MM.1S (cell line): ENCODE measurements at regions not wholly inside any gene's neighbourhood (a gene's known extent, or its start where the extent isn't known, plus 50 kb on each side); places are given as distances from the start of the nearest gene placed in this dataset.

Source experiments
- DNase-seq: peaks from one replicate; pipeline ENCODE4 v3.0.0-alpha.2; 2015
- H2AFZ ChIP-seq: fragments of 300-600 bp; sonication (generic); 2 replicates; pipeline ENCODE4 v1.6.0; 2016; ENCODE audit warnings: antibody characterized with exemption, low read length
- H3F3A ChIP-seq: fragments of 300-600 bp; sonication (generic); 2 replicates; pipeline ENCODE4 v1.6.1; 2016; ENCODE audit warnings: mild to moderate bottlenecking, antibody characterized with exemption, low read length, moderate library complexity, mixed read lengths; ENCODE audit not compliant: insufficient read depth
- H3K27ac ChIP-seq: fragments of 300-600 bp; sonication (generic); 2 replicates; pipeline ENCODE4 v1.5.1; 2016; ENCODE audit warnings: mild to moderate bottlenecking, low read length
- H3K27me3 ChIP-seq: fragments of 300-600 bp; sonication (generic); replicated peaks from 2 replicates; pipeline ENCODE4 v1.6.0; 2016; ENCODE audit warnings: low read length; ENCODE audit not compliant: insufficient read depth
- H3K36me3 ChIP-seq: fragments of 300-600 bp; sonication (generic); replicated peaks from 2 replicates; pipeline ENCODE4 v1.6.1; 2016; ENCODE audit warnings: mild to moderate bottlenecking, low read length, mixed read lengths; ENCODE audit not compliant: insufficient read depth
- H3K4me1 ChIP-seq: fragments of 300-600 bp; sonication (generic); 2 replicates; pipeline ENCODE4 v1.6.1; 2016; ENCODE audit warnings: low read length, mixed read lengths
- H3K4me2 ChIP-seq: fragments of 300-600 bp; sonication (generic); 2 replicates; pipeline ENCODE4 v1.6.0; 2016; ENCODE audit warnings: low read depth, low read length
- H3K4me3 ChIP-seq: fragments of 300-600 bp; sonication (generic); 2 replicates; pipeline ENCODE4 v1.5.1; 2016; ENCODE audit warnings: low read length, mixed read lengths
- H3K79me2 ChIP-seq: fragments of 300-600 bp; sonication (generic); 2 replicates; pipeline ENCODE4 v1.6.1; 2016; ENCODE audit warnings: mixed run types, low read length, mixed read lengths
- H3K9ac ChIP-seq: fragments of 300-600 bp; sonication (generic); 2 replicates; pipeline ENCODE4 v1.6.1; 2016; ENCODE audit warnings: low read length, mixed read lengths
- H3K9me2 ChIP-seq: fragments of 300-600 bp; sonication (generic); replicated peaks from 2 replicates; pipeline ENCODE4 v1.6.1; 2016; ENCODE audit warnings: mild to moderate bottlenecking, low read length, mixed read lengths; ENCODE audit not compliant: insufficient read depth
- H3K9me3 ChIP-seq: fragments of 300-600 bp; sonication (generic); replicated peaks from 2 replicates; pipeline ENCODE4 v1.6.1; 2016; ENCODE audit warnings: mild to moderate bottlenecking, low read length, mixed read lengths; ENCODE audit not compliant: insufficient read depth
- H4K20me1 ChIP-seq: fragments of 300-600 bp; sonication (generic); 2 replicates; pipeline ENCODE4 v1.6.1; 2016; ENCODE audit warnings: mild to moderate bottlenecking, low read length, moderate library complexity, mixed read lengths; ENCODE audit not compliant: insufficient read depth
- CTCF ChIP-seq: fragments of 300-600 bp; sonication (generic); IDR thresholded peaks from 2 replicates; pipeline ENCODE4 v1.5.1; 2016; ENCODE audit warnings: antibody characterized with exemption, low read length, mixed read lengths
- EZH2 ChIP-seq: fragments of 300-600 bp; sonication (generic); optimal IDR thresholded peaks from 2 replicates; pipeline ENCODE3; 2017; ENCODE audit warnings: low read depth, mild to moderate bottlenecking, antibody characterized with exemption, low read length, mixed read lengths
- EZH2phosphoT487 ChIP-seq: fragments of 300-600 bp; sonication (generic); IDR thresholded peaks from 2 replicates; pipeline ENCODE4 v1.6.1; 2018; ENCODE audit warnings: antibody characterized with exemption, low read length

GRCh38 chr15:58249646-58250312 is 111.6 kb downstream of the AQP9 start:
- Histone ChIP-seq H3K79me2 (no peaks in the 10 kb centered on the region), H3K9me3 (no peaks in the 10 kb centered on the region), H3K27me3 (no peaks in the 10 kb centered on the region), H2AFZ (no peak overlapping the region), H3F3A (no peaks in the 10 kb centered on the region), H4K20me1 (no peaks in the 10 kb centered on the region), H3K36me3 (no peaks in the 10 kb centered on the region), H3K9ac (no peak overlapping the region), H3K4me3 (no peak overlapping the region), H3K4me1 (no peaks in the 10 kb centered on the region), H3K4me2 (no peak overlapping the region), H3K9me2 (no peaks in the 10 kb centered on the region), H3K27ac (no peak overlapping the region)
- no peak for DNase-seq
- TF ChIP-seq CTCF (no peak), EZH2 (no peak), EZH2phosphoT487 (no peak)

GRCh38 chr15:58252586-58253323 is 114.6 kb downstream of the AQP9 start:
- Histone ChIP-seq H3K79me2 (no peaks in the 10 kb centered on the region), H3K36me3 (no peaks in the 10 kb centered on the region), H3K4me2 (no peak overlapping the region), H3K4me3 (no peak overlapping the region), H3K9ac (no peak overlapping the region), H3K4me1 (no peaks in the 10 kb centered on the region), H3K27me3 (no peaks in the 10 kb centered on the region), H3K9me3 (no peaks in the 10 kb centered on the region), H4K20me1 (no peaks in the 10 kb centered on the region), H3K27ac (no peak overlapping the region), H2AFZ (no peak overlapping the region), H3K9me2 (no peaks in the 10 kb centered on the region), H3F3A (no peaks in the 10 kb centered on the region)
- DNase-seq: no peak
- TF ChIP-seq EZH2phosphoT487: no peak
- TF ChIP-seq CTCF: no peak
- TF ChIP-seq EZH2: no peak

DNA sequence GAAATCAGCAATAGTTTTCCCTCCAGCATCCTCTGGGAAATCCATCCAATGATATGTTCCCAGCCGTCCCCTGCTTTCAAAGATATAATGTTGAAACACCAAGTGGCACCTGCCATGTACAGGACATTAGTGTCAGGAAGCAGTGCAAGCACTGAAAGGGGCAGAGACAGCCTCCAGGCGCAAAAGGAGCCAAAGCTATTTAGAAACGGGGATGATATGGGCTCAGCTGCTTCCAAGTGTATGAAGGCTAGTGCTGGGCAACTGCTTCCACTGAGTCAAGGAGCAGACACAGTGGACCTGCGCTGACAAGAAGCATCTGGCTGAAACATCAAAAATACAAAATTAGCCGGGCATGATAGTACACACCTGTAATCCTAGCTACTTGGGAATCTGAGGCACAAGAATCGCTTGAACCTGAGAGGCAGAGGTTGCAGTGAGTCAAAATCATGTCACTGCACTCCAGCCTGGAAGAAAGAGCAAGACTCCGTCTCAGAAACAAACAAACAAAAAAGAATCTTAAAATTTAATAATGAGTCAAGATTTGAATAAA is 119.7 kb downstream of the AQP9 start:
- TF ChIP-seq EZH2 (no peak), CTCF (no peak), EZH2phosphoT487 (no peak)
- Histone ChIP-seq H3K4me2 (no peak overlapping the region), H3K9me3 (no peaks in the 10 kb centered on the region), H3K27ac (no peak overlapping the region), H3K9ac (no peak overlapping the region), H3K27me3 (no peaks in the 10 kb centered on the region), H3F3A (no peaks in the 10 kb centered on the region), H3K4me3 (no peak overlapping the region), H3K79me2 (no peaks in the 10 kb centered on the region), H3K9me2 (no peaks in the 10 kb centered on the region), H4K20me1 (no peaks in the 10 kb centered on the region), H2AFZ (no peak overlapping the region), H3K36me3 (no peaks in the 10 kb centered on the region), H3K4me1 (no peaks in the 10 kb centered on the region)
- no peak for DNase-seq
